Loucy (cell line): ENCODE measurements at regions not wholly inside any gene's neighbourhood (a gene's known extent, or its start where the extent isn't known, plus 50 kb on each side); places are given as distances from the start of the nearest gene placed in this dataset.
"Not testable (repeated sequence)": the region's sequence is repeated elsewhere in the genome, so short reads cannot be mapped to it uniquely, and the experiment has no call there.

Source experiments
- H2AFZ ChIP-seq: fragments of 200-600 bp; sonication (generic); 2 replicates; pipeline ENCODE4 v1.6.0; 2016; ENCODE audit warnings: antibody characterized with exemption, mild to moderate bottlenecking, low read length, moderate library complexity
- H3F3A ChIP-seq: fragments of 200-600 bp; 2 replicates; pipeline ENCODE4 v1.6.0; 2016; ENCODE audit warnings: antibody characterized with exemption, low read depth, mild to moderate bottlenecking
- H3K27me3 ChIP-seq: fragments of 200-600 bp; sonication (generic); 2 replicates; pipeline ENCODE4 v1.6.1; 2014; ENCODE audit warnings: low read length, mild to moderate bottlenecking; ENCODE audit not compliant: insufficient read depth, poor library complexity, severe bottlenecking
- H3K36me3 ChIP-seq: fragments of 200-600 bp; sonication (generic); 2 replicates; pipeline ENCODE4 v1.6.1; 2016; ENCODE audit warnings: low read length; ENCODE audit not compliant: insufficient read depth
- H3K4me1 ChIP-seq: fragments of 200-600 bp; sonication (generic); 2 replicates; pipeline ENCODE4 v1.5.1; 2014; ENCODE audit warnings: low read length, mild to moderate bottlenecking; ENCODE audit not compliant: insufficient read depth, poor library complexity, severe bottlenecking
- H3K4me2 ChIP-seq: fragments of 200-600 bp; sonication (generic); 2 replicates; pipeline ENCODE4 v1.6.0; 2014; ENCODE audit warnings: antibody characterized with exemption, low read length, low read depth, mild to moderate bottlenecking; ENCODE audit not compliant: poor library complexity, severe bottlenecking
- H3K4me3 ChIP-seq: fragments of 200-600 bp; sonication (generic); 2 replicates; pipeline ENCODE4 v1.5.1; 2014; ENCODE audit warnings: low read length, mild to moderate bottlenecking, mixed read lengths; ENCODE audit not compliant: poor library complexity, severe bottlenecking
- H3K79me2 ChIP-seq: fragments of 200-600 bp; sonication (generic); 2 replicates; pipeline ENCODE4 v1.6.1; 2014; ENCODE audit warnings: low read length; ENCODE audit not compliant: insufficient read depth
- H3K9ac ChIP-seq: fragments of 200-600 bp; sonication (generic); 2 replicates; pipeline ENCODE4 v1.6.0; 2014; ENCODE audit warnings: mild to moderate bottlenecking, low read depth, low read length, moderate library complexity; ENCODE audit not compliant: poor library complexity, severe bottlenecking
- H3K9me2 ChIP-seq: fragments of 200-600 bp; sonication (generic); replicated peaks from 2 replicates; pipeline ENCODE4 v1.6.1; 2016; ENCODE audit warnings: low read depth, low read length, mixed read lengths
- H3K9me3 ChIP-seq: fragments of 200-600 bp; sonication (generic); 2 replicates; pipeline ENCODE4 v1.6.1; 2014; ENCODE audit warnings: mild to moderate bottlenecking, antibody characterized with exemption, low read length, low read depth; ENCODE audit not compliant: insufficient read depth
- H4K20me1 ChIP-seq: fragments of 200-600 bp; sonication (generic); 2 replicates; pipeline ENCODE4 v1.6.0; 2014; ENCODE audit warnings: antibody characterized with exemption, low read length, mild to moderate bottlenecking; ENCODE audit not compliant: insufficient read depth, poor library complexity, severe bottlenecking
- EZH2phosphoT487 ChIP-seq: fragments of 200-600 bp; IDR thresholded peaks from 2 replicates; pipeline ENCODE4 v1.6.1; 2018; ENCODE audit warnings: antibody characterized with exemption, mild to moderate bottlenecking, moderate library complexity, borderline replicate concordance
- TF ChIP-seq, protein P1 (sequence below): fragments of 200-600 bp; sonication (generic); conservative IDR thresholded peaks from 2 replicates; pipeline ENCODE4 v1.5.1; 2014; ENCODE audit warnings: mild to moderate bottlenecking, antibody characterized with exemption, low read length

DNA sequence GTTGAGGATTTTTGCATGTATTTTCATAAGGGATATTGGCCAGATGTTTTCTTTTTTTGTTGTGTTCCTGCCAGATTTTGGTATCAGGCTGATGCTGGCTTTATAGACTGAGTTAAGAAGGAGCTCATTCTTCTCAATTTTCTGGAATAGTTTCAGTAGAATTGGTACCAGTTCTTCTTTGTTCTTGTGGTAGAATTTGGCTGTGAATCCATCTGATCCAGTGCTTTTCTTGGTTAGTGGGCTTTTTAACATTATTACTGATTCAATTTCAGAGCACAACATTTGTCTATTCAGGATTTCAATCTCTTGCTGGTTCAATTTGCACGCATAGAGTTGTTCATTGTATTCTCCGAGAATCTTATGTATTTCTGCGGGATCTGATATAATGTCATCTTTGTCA, 136.5 kb upstream of the FOXG1 start:
- no peaks in the 10 kb centered on the region for H3K36me3 ChIP-seq
- H3K9ac ChIP-seq: no peak overlapping the region
- H3K79me2 ChIP-seq: no peaks in the 10 kb centered on the region
- H3F3A ChIP-seq: no peaks in the 10 kb centered on the region
- no peaks in the 10 kb centered on the region for H3K9me3 ChIP-seq
- no peak overlapping the region for H3K4me3 ChIP-seq
- H3K27me3 ChIP-seq: no peaks in the 10 kb centered on the region
- H4K20me1 ChIP-seq: no peaks in the 10 kb centered on the region
- TF ChIP-seq, protein P1, sequence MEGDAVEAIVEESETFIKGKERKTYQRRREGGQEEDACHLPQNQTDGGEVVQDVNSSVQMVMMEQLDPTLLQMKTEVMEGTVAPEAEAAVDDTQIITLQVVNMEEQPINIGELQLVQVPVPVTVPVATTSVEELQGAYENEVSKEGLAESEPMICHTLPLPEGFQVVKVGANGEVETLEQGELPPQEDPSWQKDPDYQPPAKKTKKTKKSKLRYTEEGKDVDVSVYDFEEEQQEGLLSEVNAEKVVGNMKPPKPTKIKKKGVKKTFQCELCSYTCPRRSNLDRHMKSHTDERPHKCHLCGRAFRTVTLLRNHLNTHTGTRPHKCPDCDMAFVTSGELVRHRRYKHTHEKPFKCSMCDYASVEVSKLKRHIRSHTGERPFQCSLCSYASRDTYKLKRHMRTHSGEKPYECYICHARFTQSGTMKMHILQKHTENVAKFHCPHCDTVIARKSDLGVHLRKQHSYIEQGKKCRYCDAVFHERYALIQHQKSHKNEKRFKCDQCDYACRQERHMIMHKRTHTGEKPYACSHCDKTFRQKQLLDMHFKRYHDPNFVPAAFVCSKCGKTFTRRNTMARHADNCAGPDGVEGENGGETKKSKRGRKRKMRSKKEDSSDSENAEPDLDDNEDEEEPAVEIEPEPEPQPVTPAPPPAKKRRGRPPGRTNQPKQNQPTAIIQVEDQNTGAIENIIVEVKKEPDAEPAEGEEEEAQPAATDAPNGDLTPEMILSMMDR: no peak
- TF ChIP-seq EZH2phosphoT487: no peak
- H3K9me2 ChIP-seq: no peaks in the 10 kb centered on the region
- no peak overlapping the region for H3K4me2 ChIP-seq
- no peak overlapping the region for H2AFZ ChIP-seq
- H3K4me1 ChIP-seq: no peaks in the 10 kb centered on the region

DNA sequence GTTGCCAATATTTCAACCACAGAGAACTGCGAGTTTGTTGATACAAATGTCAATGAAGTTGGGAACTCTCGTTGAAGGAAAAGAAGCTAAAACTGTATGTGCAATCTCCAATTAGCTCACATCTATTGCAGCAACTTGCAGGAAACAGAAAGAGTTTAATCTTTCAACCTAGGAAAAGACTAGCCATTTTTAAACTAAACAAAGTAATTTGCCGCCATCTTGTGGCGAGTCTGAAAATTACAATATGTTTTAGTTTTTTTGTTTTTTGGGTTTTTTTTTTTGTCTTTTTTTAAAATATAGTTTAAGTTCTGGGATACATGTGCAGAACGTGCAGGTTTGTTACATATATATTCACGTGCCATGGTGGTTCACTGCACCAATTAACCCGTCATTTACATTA, 131.2 kb upstream of the FOXG1 start:
- H3K9ac ChIP-seq: no peak overlapping the region
- H3K9me3 ChIP-seq: no peaks in the 10 kb centered on the region
- peak overlapping the region; percentile 25; the same call in 1 of the 2 replicates for H2AFZ ChIP-seq
- H3K9me2 ChIP-seq: no peaks in the 10 kb centered on the region
- H3F3A ChIP-seq: no peaks in the 10 kb centered on the region
- H3K4me2 ChIP-seq: no peak overlapping the region
- H3K4me1 ChIP-seq: no peaks in the 10 kb centered on the region
- H3K36me3 ChIP-seq: no peaks in the 10 kb centered on the region
- H3K79me2 ChIP-seq: no peaks in the 10 kb centered on the region
- no peaks in the 10 kb centered on the region for H3K27me3 ChIP-seq
- H3K4me3 ChIP-seq: no peak overlapping the region
- no peaks in the 10 kb centered on the region for H4K20me1 ChIP-seq
- TF ChIP-seq, protein P1: peak; percentile 59
- no peak for TF ChIP-seq EZH2phosphoT487

DNA sequence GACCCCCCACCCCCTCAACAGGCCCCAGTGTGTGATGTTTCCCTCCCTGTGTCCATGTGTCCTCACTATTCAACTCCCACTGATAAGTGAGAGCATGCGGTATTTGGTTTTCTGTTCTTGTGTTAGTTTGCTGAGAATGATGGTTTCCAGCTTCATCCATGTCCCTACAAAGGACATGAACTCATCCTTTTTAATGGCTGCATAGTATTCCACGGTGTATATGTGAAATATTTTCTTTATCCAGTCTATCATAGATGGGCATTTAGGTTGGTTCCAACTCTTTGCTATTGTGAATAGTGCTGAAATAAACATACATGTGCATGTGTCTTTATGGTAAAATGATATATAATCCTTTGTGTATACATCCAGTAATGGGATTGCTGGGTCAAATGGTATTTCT, 130.8 kb upstream of the FOXG1 start:
- not testable (repeated sequence) for H4K20me1 ChIP-seq, H3K9me2 ChIP-seq, H3K27me3 ChIP-seq, H3K9me3 ChIP-seq, H3K9ac ChIP-seq, H3K4me2 ChIP-seq, H3F3A ChIP-seq, H3K36me3 ChIP-seq, H3K4me1 ChIP-seq, H3K79me2 ChIP-seq, H2AFZ ChIP-seq, H3K4me3 ChIP-seq

DNA sequence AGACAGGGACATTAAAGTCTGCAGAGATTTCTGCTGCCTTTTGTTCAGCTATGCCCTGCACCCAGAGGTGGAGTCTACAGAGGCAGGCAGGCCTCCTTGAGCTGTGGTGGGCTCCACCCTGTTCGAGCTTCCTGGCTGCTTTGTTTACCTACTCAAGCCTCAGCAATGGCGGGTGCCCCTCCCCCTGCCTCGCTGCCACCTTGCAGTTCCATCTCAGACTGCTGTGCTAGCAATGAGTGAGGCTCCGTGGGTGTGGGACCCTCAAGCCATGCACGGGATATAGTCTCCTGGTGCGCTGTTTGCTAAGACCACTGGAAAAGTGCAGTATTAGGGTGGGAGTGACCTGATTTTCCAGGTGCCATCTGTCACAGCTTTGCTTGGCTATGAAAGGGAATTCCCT, 125.4 kb upstream of the FOXG1 start:
- H3K9me3 ChIP-seq, H3F3A ChIP-seq, H3K9me2 ChIP-seq, H3K9ac ChIP-seq, H3K4me2 ChIP-seq, H3K27me3 ChIP-seq, H3K4me1 ChIP-seq, H4K20me1 ChIP-seq, H3K79me2 ChIP-seq, H2AFZ ChIP-seq, H3K36me3 ChIP-seq, H3K4me3 ChIP-seq: not testable (repeated sequence)
